ENCODE measurements at regions not wholly inside any gene's neighbourhood (a gene's known extent, or its start where the extent isn't known, plus 50 kb on each side); places are given as distances from the start of the nearest gene placed in this dataset.
"Not testable (repeated sequence)": the region's sequence is repeated elsewhere in the genome, so short reads cannot be mapped to it uniquely, and the experiment has no call there.

DNA sequence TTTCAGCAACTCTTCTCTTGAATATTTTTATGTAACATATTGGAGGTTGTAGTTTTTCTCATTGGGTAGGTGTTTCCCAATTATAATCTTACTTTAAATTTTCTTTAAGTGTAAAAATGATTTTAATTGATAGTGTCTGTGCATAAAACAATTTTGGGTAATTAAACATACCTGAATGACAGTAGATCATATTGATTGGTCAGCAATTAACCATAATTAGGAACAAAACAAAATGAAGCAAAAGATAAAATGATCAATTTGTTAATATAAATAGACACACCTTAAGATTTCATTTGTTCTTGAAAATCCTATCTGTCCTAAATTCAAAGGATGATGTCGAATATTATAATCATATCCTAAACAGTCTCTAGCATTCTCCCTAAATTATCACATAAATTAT, 468.3 kb downstream of the PDZRN4 start:
- no peak for DNase-seq

DNA sequence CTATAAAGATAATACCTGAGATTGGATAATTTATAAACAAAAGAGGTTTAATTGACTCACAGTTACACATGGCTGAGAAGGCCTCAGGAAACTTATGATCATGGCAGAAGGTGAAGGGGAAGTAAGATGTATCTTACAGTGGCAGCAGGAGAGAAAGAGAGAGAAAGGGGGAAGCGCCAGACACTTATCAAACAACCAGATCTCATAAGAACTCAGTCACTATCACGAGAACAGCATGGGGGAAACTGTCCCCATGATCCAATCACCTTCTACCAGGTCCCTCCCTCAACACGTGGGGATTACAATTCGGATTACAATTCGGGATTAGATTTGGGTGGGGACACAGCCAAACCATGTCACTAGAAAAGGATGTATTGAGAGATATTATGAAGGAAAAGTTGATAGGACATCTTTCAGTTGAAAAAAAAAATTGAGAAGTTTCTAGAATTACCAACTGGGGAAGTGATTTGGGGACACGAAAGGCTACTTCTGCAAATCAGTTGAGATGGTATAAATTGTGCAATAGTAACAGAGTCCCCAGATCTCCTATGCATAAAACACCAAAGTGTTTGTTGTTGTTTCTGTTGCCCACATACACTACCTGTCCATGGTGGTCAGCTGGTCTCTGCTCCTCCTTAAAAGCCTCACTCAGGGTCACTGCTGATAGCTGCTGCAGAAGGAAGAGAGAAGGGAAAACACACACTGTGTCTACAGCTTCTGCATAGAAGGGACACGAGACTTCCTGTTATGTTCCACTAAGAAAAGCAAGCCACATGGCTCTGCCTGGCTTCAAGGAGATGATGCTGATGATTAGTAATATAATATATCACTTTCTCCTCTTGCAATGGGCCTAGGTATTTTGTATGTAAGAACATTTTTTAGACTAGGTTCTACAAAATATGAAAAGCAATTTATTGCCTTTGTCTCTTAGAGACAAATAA, 465.5 kb downstream of the PDZRN4 start:
- no peak for DNase-seq

DNA sequence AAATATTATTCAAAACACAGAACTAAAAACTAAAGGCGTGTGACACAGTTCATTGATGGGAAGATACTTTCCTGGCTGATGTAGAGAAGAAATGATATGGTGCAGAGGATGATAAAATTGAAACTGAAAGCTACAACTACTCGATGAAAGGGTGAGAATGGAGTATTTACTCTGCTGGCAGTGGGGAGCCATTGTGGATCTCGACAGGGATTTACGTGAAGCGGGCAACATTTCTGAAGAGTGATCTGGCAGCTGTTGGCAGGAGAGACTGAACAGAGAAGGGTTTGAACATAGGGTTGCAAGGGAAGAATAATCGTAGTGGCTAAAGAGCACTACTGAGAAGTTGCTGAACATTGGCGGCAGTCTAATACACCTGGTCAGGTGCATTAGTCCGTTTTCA, 464.9 kb downstream of the PDZRN4 start:
- no peak for DNase-seq

DNA sequence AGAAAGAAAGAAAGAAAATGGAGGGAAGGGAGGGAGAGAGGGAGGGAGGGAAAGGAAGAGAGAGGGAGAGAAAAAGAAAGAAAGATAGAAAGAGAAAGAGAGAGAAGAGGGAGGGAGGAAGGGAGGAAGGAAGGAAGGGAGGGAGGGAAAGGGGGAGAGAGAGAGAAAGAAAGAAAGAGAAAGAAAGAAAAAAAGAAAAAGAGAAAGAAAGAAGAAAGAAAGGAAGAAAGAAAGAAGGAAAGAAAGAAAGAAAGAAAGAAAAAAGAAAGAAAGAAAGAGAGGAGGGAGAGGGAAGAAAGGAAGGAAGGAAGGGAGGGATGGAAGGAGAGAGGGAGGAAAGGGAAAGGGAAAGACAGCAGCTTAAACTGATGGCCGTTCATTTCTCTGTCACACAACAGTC, 457.5 kb downstream of the PDZRN4 start:
- no peak for DNase-seq

DNA sequence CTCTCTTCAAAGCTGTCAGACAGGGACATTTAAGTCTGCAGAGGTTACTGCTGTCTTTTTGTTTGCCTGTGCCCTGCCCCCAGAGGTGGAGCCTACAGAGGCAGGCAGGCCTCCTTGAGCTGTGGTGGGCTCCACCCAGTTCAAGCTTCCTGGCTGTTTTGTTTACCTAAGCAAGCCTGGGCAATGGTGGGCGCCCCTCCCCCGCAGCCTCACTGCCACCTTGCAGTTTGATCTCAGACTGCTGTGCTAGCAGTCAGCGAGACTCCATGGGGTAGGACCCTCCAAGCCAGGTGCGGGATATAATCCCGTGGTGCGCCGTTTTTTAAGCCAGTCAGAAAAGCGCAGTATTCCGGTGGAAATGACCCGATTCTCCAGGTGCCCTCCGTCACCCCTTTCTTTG, 454.7 kb downstream of the PDZRN4 start:
- not testable (repeated sequence) for DNase-seq

GRCh38 chr12:41636653-41637052, 448.5 kb downstream of the PDZRN4 start:
- no peak for DNase-seq

GRCh38 chr12:41635626-41636364, 447.7 kb downstream of the PDZRN4 start:
- no peak for DNase-seq

GRCh38 chr12:41634091-41634490, 446.0 kb downstream of the PDZRN4 start:
- DNase-seq, result no peak

DNA sequence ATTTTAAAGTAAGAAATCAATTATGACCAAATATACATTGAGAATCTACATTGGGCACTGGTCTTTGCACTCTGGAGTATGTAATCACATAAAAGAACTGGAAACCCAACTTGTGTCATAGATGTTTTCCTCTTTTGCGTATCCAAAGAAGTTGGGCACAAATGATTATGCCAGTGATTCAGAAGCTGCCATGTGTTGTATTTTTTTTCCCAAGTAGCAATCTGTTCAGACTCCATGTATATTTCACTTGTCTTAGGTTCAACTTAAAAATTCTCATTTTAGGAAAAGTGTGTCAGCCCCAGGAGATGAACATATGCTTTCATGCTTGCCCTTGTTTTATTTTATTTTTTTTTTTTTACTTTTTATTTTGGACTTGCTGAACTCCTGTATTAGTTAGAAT, 441.5 kb downstream of the PDZRN4 start:
- no peak for DNase-seq

DNA sequence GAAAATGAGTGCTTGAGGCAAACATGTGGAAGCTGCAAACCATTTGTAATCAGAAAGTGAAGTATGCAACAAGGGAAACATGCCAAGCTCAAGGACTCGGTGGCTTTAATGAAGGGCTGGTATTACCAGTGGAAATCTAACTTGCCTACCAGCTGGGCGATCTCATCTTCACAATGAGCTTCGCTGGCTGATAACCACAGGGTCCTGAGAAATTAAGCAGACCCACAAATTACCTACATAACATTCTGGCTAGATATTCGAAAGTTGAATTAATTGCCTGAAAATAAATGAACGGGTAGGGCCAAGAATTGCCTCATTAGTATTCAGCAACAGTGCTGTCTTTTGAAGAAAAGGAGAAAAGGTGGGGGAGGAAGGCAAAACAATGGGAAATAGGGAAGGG, 439.4 kb downstream of the PDZRN4 start:
- DNase-seq, result no peak

GRCh38 chr12:41624571-41624970, 436.5 kb downstream of the PDZRN4 start:
- no peak for DNase-seq

Measured in T-helper 1 cell (primary cell).